H54 (cell line): ENCODE measurements at regions not wholly inside any gene's neighbourhood (a gene's known extent, or its start where the extent isn't known, plus 50 kb on each side); places are given as distances from the start of the nearest gene placed in this dataset.

Experiments
- DNase-seq: peaks from one replicate; pipeline ENCODE4 v3.0.0; 2011; ENCODE audit warnings: low spot score, mixed read lengths; ENCODE audit not compliant: insufficient read length
- FAIRE-seq: peaks from 3 replicates; lab custom pipeline; 2011; peaks lifted over from hg19 to GRCh38; lab: Jason Lieb, UNC
- POLR2A ChIP-seq: IDR thresholded peaks from 2 replicates; pipeline ENCODE4 v1.6.1; 2011; ENCODE audit warnings: low read depth, mild to moderate bottlenecking, low read length

GRCh38 chr3:70856414-70857162 lies 544.1 kb upstream of the MDFIC2 start:
- FAIRE-seq (peak; percentile 58), DNase-seq (peak; percentile 10)
- no peak for TF ChIP-seq POLR2A

DNA sequence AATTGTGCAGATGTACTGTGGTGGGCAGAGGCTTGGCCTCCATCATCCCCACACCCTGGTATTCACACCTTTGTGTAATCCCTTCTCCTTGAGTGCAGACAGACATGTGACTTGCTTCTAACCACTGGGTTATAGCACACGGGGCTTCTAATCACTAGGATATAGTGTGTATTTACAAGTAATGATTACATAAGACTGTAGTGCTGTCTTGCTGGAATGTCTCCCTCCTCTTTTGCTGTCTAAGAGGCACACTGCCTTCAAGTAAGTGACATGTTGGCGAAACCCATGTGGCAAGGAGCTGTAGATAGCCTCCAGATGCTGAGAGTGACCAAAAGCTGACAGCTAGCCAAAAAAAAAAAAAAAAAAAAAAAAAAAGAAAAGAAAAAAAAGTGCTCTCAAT lies 542.7 kb upstream of the MDFIC2 start:
- no peak for TF ChIP-seq POLR2A
- FAIRE-seq (no peak), DNase-seq (no peak)

- no peak for TF ChIP-seq POLR2A
- FAIRE-seq, result no peak
Observed at GRCh38 chr3:70854108-70854507, 541.7 kb upstream of the MDFIC2 start.

GRCh38 chr3:70853161-70853944 lies 540.9 kb upstream of the MDFIC2 start:
- FAIRE-seq, result no peak
- TF ChIP-seq POLR2A, result no peak
- DNase-seq, result no peak

More at GRCh38 chr3:70854108-70854507, 541.7 kb upstream of the MDFIC2 start:
- no peak for DNase-seq

DNA sequence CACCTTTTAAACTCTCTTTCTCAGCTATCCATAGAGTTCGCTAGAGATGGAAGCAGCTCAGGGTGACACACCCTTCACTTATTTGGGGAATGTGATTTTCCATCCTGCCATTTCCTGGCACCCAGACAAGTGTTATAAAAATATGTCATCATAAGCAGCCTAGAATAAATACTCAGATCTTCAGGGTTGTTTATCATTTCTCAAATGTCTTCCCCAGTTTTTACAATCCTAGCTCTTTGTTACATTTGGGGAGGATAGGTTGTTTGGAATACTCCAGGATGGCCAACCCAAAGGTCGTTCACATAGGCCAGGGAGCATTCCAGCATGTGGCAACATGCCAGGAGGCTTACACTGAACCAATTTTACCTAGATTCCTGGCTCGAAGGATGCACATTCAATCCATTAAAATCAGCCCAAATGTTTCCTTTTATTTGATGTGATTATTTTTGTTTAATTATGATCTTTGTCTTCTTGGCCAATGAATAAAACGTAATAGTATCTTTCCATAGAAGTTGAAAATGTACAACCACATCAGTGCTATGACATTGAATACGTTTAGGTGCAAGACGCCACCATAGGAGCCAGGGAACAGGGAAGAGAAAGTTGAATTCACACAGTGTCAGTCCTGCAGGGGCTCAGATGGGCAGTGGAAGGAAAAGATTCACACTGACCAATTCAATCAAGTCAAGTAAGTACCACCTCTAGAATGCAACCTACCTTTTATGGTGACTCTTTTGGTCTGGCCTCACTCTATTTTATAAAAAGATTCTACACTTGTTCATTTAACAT lies 537.7 kb upstream of the MDFIC2 start:
- peak; percentile 38 for DNase-seq
- TF ChIP-seq POLR2A, result no peak
- FAIRE-seq, result peak; percentile 90

- TF ChIP-seq POLR2A, result no peak
- peak; percentile 64 for FAIRE-seq
- no peak for DNase-seq
Observed at GRCh38 chr3:70840106-70840870, 527.9 kb upstream of the MDFIC2 start.

- TF ChIP-seq POLR2A, result no peak
- DNase-seq (no peak), FAIRE-seq (no peak)
Observed at GRCh38 chr3:70833239-70833960, 521.0 kb upstream of the MDFIC2 start.

GRCh38 chr3:70832834-70833205 lies 520.4 kb upstream of the MDFIC2 start:
- DNase-seq (no peak), FAIRE-seq (no peak)

GRCh38 chr3:70832089-70832833 lies 519.8 kb upstream of the MDFIC2 start:
- peak; percentile 58 for FAIRE-seq

More at GRCh38 chr3:70832834-70833205, 520.4 kb upstream of the MDFIC2 start:
- TF ChIP-seq POLR2A, result no peak

DNA sequence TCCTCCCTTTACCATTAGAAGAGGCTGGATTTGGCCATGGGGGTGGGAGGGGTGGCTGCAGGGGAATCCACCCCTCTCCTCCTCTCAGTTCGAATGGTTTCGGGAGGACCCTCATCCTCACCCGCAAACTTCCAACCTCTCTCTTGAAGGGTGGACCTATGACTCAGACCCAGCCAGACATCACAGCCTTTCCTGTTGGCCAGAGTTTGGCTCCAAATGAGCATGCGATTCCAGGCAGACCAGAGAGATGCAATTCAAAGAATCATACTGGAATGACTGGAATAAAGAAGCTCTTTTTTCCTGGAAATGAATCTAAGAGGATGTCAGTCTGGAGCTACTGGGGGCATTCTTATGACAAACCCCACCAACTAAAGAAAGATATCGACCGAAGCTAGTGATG lies 516.7 kb upstream of the MDFIC2 start:
- FAIRE-seq (peak; percentile 89), DNase-seq (no peak)
- TF ChIP-seq POLR2A, result no peak

More at GRCh38 chr3:70832089-70832833, 519.8 kb upstream of the MDFIC2 start:
- no peak for DNase-seq
- TF ChIP-seq POLR2A, result no peak

- DNase-seq (no peak), FAIRE-seq (peak; percentile 72)
- no peak for TF ChIP-seq POLR2A
Observed at GRCh38 chr3:70824773-70825172, 512.3 kb upstream of the MDFIC2 start.

- DNase-seq (no peak), FAIRE-seq (no peak)
- TF ChIP-seq POLR2A, result no peak
Observed at GRCh38 chr3:70824078-70824477, 511.6 kb upstream of the MDFIC2 start.
